Gastroesophageal sphincter (tissue), 3 donors: ENCODE measurements at regions not wholly inside any gene's neighbourhood (a gene's known extent, or its start where the extent isn't known, plus 50 kb on each side); places are given as distances from the start of the nearest gene placed in this dataset.

Experiments used
- CTCF ChIP-seq, 4 experiments: fragments of 200-600 bp in 2 of 4; fragments of 450-650 bp in 2 of 4; sonication (generic) in 1 of 4; IDR thresholded peaks; one replicate each; pipeline ENCODE4 v1.5.1; 2017 to 2019; ENCODE audit warnings: antibody characterized with exemption in 4 of 4, mild to moderate bottlenecking in 2 of 4, moderate library complexity in 2 of 4
- EP300 ChIP-seq: sonication (generic); formaldehyde crosslinking; IDR thresholded peaks from one replicate; pipeline ENCODE4 v1.6.1; 2017; ENCODE audit warnings: antibody characterized with exemption, mild to moderate bottlenecking
- POLR2A ChIP-seq, 2 donors: fragments of 450-650 bp; IDR thresholded peaks; one replicate each; pipeline ENCODE4 v1.6.1; 2017; ENCODE audit warnings: antibody characterized with exemption in 2 of 2, mild to moderate bottlenecking in 2 of 2, moderate library complexity in 1 of 2
- POLR2AphosphoS5 ChIP-seq: sonication (generic); formaldehyde crosslinking; IDR thresholded peaks from one replicate; pipeline ENCODE4 v1.6.1; 2017; ENCODE audit warnings: antibody characterized with exemption

GRCh38 chr3:5390221-5390620 is 202.7 kb downstream of the EDEM1 start:
- TF ChIP-seq POLR2A (IDR thresholded peaks at IDR 0.05) = no peak
- TF ChIP-seq CTCF (IDR thresholded peaks at IDR 0.05) = no peak
- no peak for TF ChIP-seq EP300
- TF ChIP-seq POLR2AphosphoS5 = no peak
